CD4-positive, alpha-beta T cell treated with Interferon alpha-2 for 1 hour (primary cell): ENCODE measurements at regions not wholly inside any gene's neighbourhood (a gene's known extent, or its start where the extent isn't known, plus 50 kb on each side); places are given as distances from the start of the nearest gene placed in this dataset.
"Not testable (repeated sequence)": the region's sequence is repeated elsewhere in the genome, so short reads cannot be mapped to it uniquely, and the experiment has no call there.

Source experiments
- DNase-seq, 2 donors: peaks; one replicate each; pipeline ENCODE4 v3.0.0-alpha.2; 2020 to 2022

GRCh38 chr16:63157818-63158217 lies 1121.6 kb upstream of the CDH8 start:
- DNase-seq = no peak

GRCh38 chr16:63146251-63146650 lies 1110.0 kb upstream of the CDH8 start:
- no peak for DNase-seq

- DNase-seq = no peak
These were observed 1109.2 kb upstream of the CDH8 start for GRCh38 chr16:63145411-63145810.

- DNase-seq = no peak
These were observed 1098.8 kb upstream of the CDH8 start for GRCh38 chr16:63135069-63135468.

- DNase-seq = no peak
These were observed 1095.3 kb upstream of the CDH8 start for GRCh38 chr16:63131503-63131902.

GRCh38 chr16:63130942-63131341 lies 1094.7 kb upstream of the CDH8 start:
- no peak for DNase-seq

- no peak for DNase-seq
These were observed 1093.3 kb upstream of the CDH8 start for GRCh38 chr16:63129411-63130125.

- DNase-seq = not testable (repeated sequence)
These were observed 1083.7 kb upstream of the CDH8 start for GRCh38 chr16:63119905-63120304.

GRCh38 chr16:63100082-63100481 lies 1063.8 kb upstream of the CDH8 start:
- DNase-seq = no peak

DNA sequence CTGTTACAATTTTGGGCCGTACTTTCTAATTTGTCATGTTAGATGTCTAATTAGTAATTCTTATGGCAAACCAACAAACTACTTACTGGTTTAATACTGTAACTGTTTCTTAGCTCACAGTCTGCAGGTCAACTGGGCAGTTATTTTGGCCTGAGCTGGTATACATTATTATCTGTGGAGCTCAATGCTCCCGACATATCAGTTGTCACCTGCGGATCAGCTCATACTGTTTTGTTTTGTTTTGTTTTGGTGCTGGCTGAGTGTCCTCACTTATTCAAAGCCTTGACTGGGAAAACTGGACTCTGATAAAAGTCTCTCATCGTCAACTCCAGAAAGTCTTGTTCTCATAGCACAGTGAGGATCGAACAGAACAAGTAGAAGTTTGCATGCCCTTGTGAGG lies 1060.6 kb upstream of the CDH8 start:
- DNase-seq = no peak

GRCh38 chr16:63092736-63093135 lies 1056.5 kb upstream of the CDH8 start:
- DNase-seq = no peak

DNA sequence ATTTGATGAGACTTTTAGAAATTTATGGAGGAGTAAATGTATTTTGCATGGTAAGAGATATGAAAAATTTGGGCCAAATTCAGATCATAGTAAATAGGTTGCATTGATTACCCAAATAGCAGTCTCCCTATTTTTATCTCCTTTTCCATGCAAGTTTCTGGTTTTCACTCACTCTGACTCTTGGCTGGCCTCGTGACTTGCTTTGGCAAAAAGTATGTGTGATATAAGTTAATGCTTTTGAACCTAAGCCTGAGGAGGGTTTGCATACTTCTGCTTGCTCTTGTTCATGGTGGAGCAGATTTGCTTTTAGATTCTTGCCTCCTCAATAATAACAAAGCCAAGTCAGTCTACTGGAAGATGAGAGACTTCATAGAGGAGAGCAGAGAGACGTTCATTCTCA lies 1045.9 kb upstream of the CDH8 start:
- no peak for DNase-seq

GRCh38 chr16:63080746-63081145 lies 1044.5 kb upstream of the CDH8 start:
- DNase-seq = no peak

GRCh38 chr16:63069047-63069446 lies 1032.8 kb upstream of the CDH8 start:
- DNase-seq = no peak

GRCh38 chr16:63067141-63067540 lies 1030.9 kb upstream of the CDH8 start:
- DNase-seq = no peak

GRCh38 chr16:63066552-63066951 lies 1030.3 kb upstream of the CDH8 start:
- DNase-seq = no peak

- DNase-seq = no peak
These were observed 1025.1 kb upstream of the CDH8 start for GRCh38 chr16:63061319-63061718.

GRCh38 chr16:63059676-63060075 lies 1023.4 kb upstream of the CDH8 start:
- no peak for DNase-seq

- DNase-seq = no peak
These were observed 1021.1 kb upstream of the CDH8 start for GRCh38 chr16:63057341-63057740.

DNA sequence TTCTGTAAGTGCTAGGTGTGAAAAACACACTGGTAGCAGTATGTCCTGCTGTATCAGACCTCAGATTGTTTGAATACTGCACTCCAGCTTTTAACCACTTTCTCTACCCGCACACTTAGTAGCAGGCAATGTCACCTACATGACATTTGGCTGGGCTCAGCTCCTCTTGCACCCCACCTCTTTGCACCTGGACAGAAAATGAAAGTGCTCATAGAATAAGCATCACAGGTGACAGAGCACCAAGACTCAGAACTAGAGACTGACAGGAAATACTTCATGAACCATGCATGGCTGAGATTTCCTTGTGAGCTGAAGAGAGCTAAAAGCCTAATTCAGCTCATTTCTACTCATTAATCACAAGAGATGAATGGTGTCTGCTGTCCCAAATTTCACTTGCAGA lies 1014.2 kb upstream of the CDH8 start:
- no peak for DNase-seq

DNA sequence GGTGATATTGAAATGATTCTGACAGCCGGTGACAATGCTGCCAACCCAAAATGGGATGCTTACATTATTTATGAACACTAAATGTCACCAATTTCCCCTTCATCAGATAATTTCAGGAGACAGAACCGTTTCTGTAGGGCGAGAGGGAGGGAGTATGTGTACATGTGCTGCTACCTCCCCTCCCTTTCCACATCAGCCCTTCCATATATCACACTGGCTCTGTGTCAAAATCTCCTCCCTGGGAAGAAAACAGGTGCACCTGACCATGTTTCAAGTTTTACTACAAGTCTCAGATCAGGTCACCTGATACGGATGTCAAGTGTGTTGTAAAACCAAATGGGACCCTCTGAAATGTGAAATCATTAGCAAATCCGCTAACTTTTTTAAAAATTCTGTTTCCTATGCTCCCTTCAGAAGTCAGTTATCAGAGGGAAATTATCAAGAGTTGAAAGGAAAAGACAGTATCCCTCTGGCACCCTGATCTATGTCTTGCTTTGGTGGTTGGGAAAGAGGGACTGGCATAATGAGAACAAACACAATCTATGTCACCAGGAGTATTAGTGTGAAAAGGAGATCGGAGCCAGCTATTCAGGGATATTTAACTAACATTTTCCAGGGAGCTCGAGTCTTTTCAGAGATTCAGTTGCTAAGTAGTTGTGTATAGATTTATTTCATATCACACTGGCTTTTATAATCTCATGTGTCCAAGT lies 1002.3 kb upstream of the CDH8 start:
- no peak for DNase-seq

DNA sequence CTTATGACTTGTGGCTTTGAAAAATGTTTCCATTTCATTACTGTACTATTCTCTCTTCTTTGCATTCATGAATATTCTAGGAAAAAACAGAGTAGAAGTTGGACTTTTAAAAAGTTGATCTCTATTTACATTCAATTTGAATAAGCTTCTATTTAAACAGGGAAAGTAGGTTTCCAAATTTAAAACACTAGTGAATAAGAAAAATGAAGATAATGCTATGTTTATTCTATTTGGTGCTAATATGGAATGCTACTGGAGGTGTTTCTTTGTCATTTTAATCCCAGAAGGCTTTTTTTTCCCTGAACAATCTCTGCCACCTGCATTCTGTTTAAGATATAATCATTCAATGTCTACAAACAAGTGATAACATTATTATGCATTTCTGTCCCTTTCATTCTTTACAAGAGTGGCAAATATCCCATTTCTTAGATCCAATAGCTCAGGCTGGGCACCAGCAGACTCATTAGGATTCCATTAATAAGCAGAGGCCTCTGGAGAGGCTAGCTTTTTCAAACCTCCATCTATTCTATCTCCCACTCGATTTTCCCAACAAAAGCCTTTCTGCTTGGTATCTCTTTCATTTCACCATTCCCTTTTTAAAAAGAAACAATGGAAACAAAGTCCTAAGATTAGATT lies 1001.6 kb upstream of the CDH8 start:
- DNase-seq = no peak

- DNase-seq = no peak
These were observed 982.5 kb upstream of the CDH8 start for GRCh38 chr16:63018581-63019223.

GRCh38 chr16:63008688-63009087 lies 972.5 kb upstream of the CDH8 start:
- DNase-seq = no peak
